ENCODE measurements at regions not wholly inside any gene's neighbourhood (a gene's known extent, or its start where the extent isn't known, plus 50 kb on each side); places are given as distances from the start of the nearest gene placed in this dataset.

- intact Hi-C loops (cut with DNase I; ENCODE audit: low total_unique reads), result no loop called here
- Histone ChIP-seq H3K36me3 (no peaks in the 10 kb centered on the region), H3K27me3 (no peaks in the 10 kb centered on the region), H3K4me1 (no peaks in the 10 kb centered on the region), H3K27ac (no peak overlapping the region), H3K9me3 (no peaks in the 10 kb centered on the region), H3K4me3 (no peak overlapping the region)
- TF ChIP-seq, protein P1, sequence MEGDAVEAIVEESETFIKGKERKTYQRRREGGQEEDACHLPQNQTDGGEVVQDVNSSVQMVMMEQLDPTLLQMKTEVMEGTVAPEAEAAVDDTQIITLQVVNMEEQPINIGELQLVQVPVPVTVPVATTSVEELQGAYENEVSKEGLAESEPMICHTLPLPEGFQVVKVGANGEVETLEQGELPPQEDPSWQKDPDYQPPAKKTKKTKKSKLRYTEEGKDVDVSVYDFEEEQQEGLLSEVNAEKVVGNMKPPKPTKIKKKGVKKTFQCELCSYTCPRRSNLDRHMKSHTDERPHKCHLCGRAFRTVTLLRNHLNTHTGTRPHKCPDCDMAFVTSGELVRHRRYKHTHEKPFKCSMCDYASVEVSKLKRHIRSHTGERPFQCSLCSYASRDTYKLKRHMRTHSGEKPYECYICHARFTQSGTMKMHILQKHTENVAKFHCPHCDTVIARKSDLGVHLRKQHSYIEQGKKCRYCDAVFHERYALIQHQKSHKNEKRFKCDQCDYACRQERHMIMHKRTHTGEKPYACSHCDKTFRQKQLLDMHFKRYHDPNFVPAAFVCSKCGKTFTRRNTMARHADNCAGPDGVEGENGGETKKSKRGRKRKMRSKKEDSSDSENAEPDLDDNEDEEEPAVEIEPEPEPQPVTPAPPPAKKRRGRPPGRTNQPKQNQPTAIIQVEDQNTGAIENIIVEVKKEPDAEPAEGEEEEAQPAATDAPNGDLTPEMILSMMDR (IDR thresholded peaks at IDR 0.05 in 4 of 5, conservative IDR thresholded peaks at IDR 0.05 in 1 of 5), result no peak
- TF ChIP-seq POLR2A (IDR thresholded peaks at IDR 0.05), result no peak
- in situ Hi-C loops (cut with MboI; ENCODE audit: low sequenced_read_pairs in 4 of 4), result no loop called here
- no peak for ATAC-seq
- no peak for DNase-seq
These were observed 317.1 kb upstream of the ST6GAL2 start for GRCh38 chr2:107202962-107203591.

GRCh38 chr2:107215401-107216350, 329.7 kb upstream of the ST6GAL2 start:
- no peak for TF ChIP-seq POLR2A (IDR thresholded peaks at IDR 0.05)
- TF ChIP-seq, protein P1 (IDR thresholded peaks at IDR 0.05 in 4 of 5, conservative IDR thresholded peaks at IDR 0.05 in 1 of 5), result no peak
- in situ Hi-C loops (cut with MboI; ENCODE audit: low sequenced_read_pairs in 4 of 4), result no loop called here

GRCh38 chr2:107218208-107218607, 332.2 kb upstream of the ST6GAL2 start:
- no peaks in the 10 kb centered on the region for H3K36me3 ChIP-seq
- no peaks in the 10 kb centered on the region for H3K4me1 ChIP-seq
- DNase-seq (no peak), ATAC-seq (no peak)
- TF ChIP-seq, protein P1 (IDR thresholded peaks at IDR 0.05 in 4 of 5, conservative IDR thresholded peaks at IDR 0.05 in 1 of 5), result no peak
- TF ChIP-seq POLR2A (IDR thresholded peaks at IDR 0.05), result no peak
- H3K4me3 ChIP-seq, result no peak overlapping the region
- no peaks in the 10 kb centered on the region for H3K27me3 ChIP-seq
- in situ Hi-C loops (cut with MboI; ENCODE audit: low sequenced_read_pairs in 4 of 4), result no loop called here
- H3K9me3 ChIP-seq, result no peaks in the 10 kb centered on the region
- intact Hi-C loops (cut with DNase I; ENCODE audit: low total_unique reads), result no loop called here
- no peak overlapping the region for H3K27ac ChIP-seq

More at GRCh38 chr2:107215401-107216350, 329.7 kb upstream of the ST6GAL2 start:
- intact Hi-C loops (cut with DNase I; ENCODE audit: low total_unique reads), result no loop called here
- Histone ChIP-seq H3K4me3 (no peak overlapping the region), H3K9me3 (no peaks in the 10 kb centered on the region), H3K27me3 (no peaks in the 10 kb centered on the region), H3K36me3 (no peaks in the 10 kb centered on the region), H3K27ac (no peak overlapping the region), H3K4me1 (no peaks in the 10 kb centered on the region)
- DNase-seq (no peak), ATAC-seq (no peak)

DNA sequence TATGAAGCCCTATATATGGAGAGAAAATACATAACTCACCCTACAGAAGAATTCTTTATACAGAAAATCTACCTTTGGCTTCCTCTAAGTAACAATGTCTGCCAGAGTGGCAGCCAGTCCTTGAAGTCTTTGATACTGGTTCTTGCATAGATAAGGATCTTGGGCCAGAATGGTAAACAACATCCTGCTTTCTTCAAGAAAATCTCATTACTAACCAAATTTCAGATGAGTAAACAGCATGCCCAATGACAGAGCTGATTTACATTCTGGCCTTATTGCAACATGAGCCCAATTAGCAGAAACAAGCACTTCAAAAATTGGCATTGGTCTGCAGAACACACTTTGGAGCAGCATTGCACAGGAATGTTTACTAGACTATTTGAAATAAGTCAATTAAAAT, 336.5 kb upstream of the ST6GAL2 start:
- Histone ChIP-seq H3K4me1 (no peaks in the 10 kb centered on the region), H3K9me3 (no peaks in the 10 kb centered on the region), H3K27ac (no peak overlapping the region), H3K36me3 (no peaks in the 10 kb centered on the region), H3K27me3 (no peaks in the 10 kb centered on the region), H3K4me3 (no peak overlapping the region)
- TF ChIP-seq, protein P1 (IDR thresholded peaks at IDR 0.05 in 4 of 5, conservative IDR thresholded peaks at IDR 0.05 in 1 of 5), result no peak
- TF ChIP-seq POLR2A (IDR thresholded peaks at IDR 0.05), result no peak
- intact Hi-C loops (cut with DNase I; ENCODE audit: low total_unique reads) (no loop called here), in situ Hi-C loops (cut with MboI; ENCODE audit: low sequenced_read_pairs in 4 of 4) (no loop called here)
- no peak for DNase-seq
- ATAC-seq, result no peak

Measured in gastrocnemius medialis (tissue), 4 donors.